ENCODE measurements at regions not wholly inside any gene's neighbourhood (a gene's known extent, or its start where the extent isn't known, plus 50 kb on each side); places are given as distances from the start of the nearest gene placed in this dataset.
A peak's percentile ranks its signal among the peaks of the same experiment; 100 is the strongest.

GRCh38 chr2:24439971-24440340 lies 51.1 kb upstream of the NCOA1 start:
- no peaks in the 10 kb centered on the region for H3K9me3 Mint-ChIP-seq
- Histone ChIP-seq H3K4me3 (ENCODE audit: low read depth, low read length) (no peak overlapping the region), H3K36me3 (ENCODE audit: control insufficient read depth, insufficient read depth, low read length) (no peaks in the 10 kb centered on the region), H3K4me1 (ENCODE audit: control insufficient read depth, insufficient read depth, low read length, poor library complexity, severe bottlenecking) (no peaks in the 10 kb centered on the region), H3K27ac (ENCODE audit: insufficient read depth, low read length, poor library complexity, severe bottlenecking) (no peak overlapping the region), H3K9me3 (ENCODE audit: control insufficient read depth in 2 of 2, low read length in 2 of 2) (no peaks in the 10 kb centered on the region), H3K27me3 (ENCODE audit: control insufficient read depth, insufficient read depth, low read length) (no peaks in the 10 kb centered on the region)
- no peaks in the 10 kb centered on the region for H3K27me3 Mint-ChIP-seq
- no peak for DNase-seq
- peak overlapping the region in 1 of 3 donors; percentile 32 for H3K27ac Mint-ChIP-seq
- H3K36me3 Mint-ChIP-seq: no peaks in the 10 kb centered on the region
- no peak for ATAC-seq (ENCODE audit: low read depth in 2 of 2)
- no peaks in the 10 kb centered on the region for H3K4me1 Mint-ChIP-seq
- no peak overlapping the region for H3K4me3 Mint-ChIP-seq

- H3K27me3 ChIP-seq (ENCODE audit: control insufficient read depth, insufficient read depth, low read length): no peaks in the 10 kb centered on the region
- ATAC-seq (ENCODE audit: low read depth in 2 of 2): no peak
These were observed 51.6 kb upstream of the NCOA1 start for GRCh38 chr2:24439280-24439970.

GRCh38 chr2:24438106-24438505 lies 52.9 kb upstream of the NCOA1 start:
- Mint-ChIP-seq H3K4me1 (no peaks in the 10 kb centered on the region), H3K4me3 (no peak overlapping the region), H3K27me3 (peaks cover 4% of the 10 kb centered on the region), H3K36me3 (no peaks in the 10 kb centered on the region), H3K9me3 (no peaks in the 10 kb centered on the region), H3K27ac (no peak overlapping the region)
- no peaks in the 10 kb centered on the region for H3K4me1 ChIP-seq (ENCODE audit: control insufficient read depth, insufficient read depth, low read length, poor library complexity, severe bottlenecking)
- no peak for DNase-seq
- no peaks in the 10 kb centered on the region for H3K27me3 ChIP-seq (ENCODE audit: control insufficient read depth, insufficient read depth, low read length)
- no peaks in the 10 kb centered on the region for H3K9me3 ChIP-seq (ENCODE audit: control insufficient read depth in 2 of 2, low read length in 2 of 2)
- no peaks in the 10 kb centered on the region for H3K36me3 ChIP-seq (ENCODE audit: control insufficient read depth, insufficient read depth, low read length)
- ATAC-seq (ENCODE audit: low read depth in 2 of 2): no peak
- no peak overlapping the region for H3K4me3 ChIP-seq (ENCODE audit: low read depth, low read length)
- H3K27ac ChIP-seq (ENCODE audit: insufficient read depth, low read length, poor library complexity, severe bottlenecking): no peak overlapping the region

More at GRCh38 chr2:24439280-24439970, 51.6 kb upstream of the NCOA1 start:
- no peaks in the 10 kb centered on the region for H3K27me3 Mint-ChIP-seq
- Histone ChIP-seq H3K4me3 (ENCODE audit: low read depth, low read length) (no peak overlapping the region), H3K9me3 (ENCODE audit: control insufficient read depth in 2 of 2, low read length in 2 of 2) (no peaks in the 10 kb centered on the region), H3K27ac (ENCODE audit: insufficient read depth, low read length, poor library complexity, severe bottlenecking) (no peak overlapping the region), H3K36me3 (ENCODE audit: control insufficient read depth, insufficient read depth, low read length) (no peaks in the 10 kb centered on the region), H3K4me1 (ENCODE audit: control insufficient read depth, insufficient read depth, low read length, poor library complexity, severe bottlenecking) (no peaks in the 10 kb centered on the region)
- no peaks in the 10 kb centered on the region for H3K4me1 Mint-ChIP-seq
- peak overlapping the region in 1 of 4 donors; percentile 24 for H3K4me3 Mint-ChIP-seq
- no peaks in the 10 kb centered on the region for H3K36me3 Mint-ChIP-seq
- no peaks in the 10 kb centered on the region for H3K9me3 Mint-ChIP-seq
- DNase-seq: no peak
- no peak overlapping the region for H3K27ac Mint-ChIP-seq

GRCh38 chr2:24435391-24436316 lies 55.4 kb upstream of the NCOA1 start:
- Histone ChIP-seq H3K27ac (ENCODE audit: insufficient read depth, low read length, poor library complexity, severe bottlenecking) (no peak overlapping the region), H3K4me1 (ENCODE audit: control insufficient read depth, insufficient read depth, low read length, poor library complexity, severe bottlenecking) (no peaks in the 10 kb centered on the region), H3K36me3 (ENCODE audit: control insufficient read depth, insufficient read depth, low read length) (no peaks in the 10 kb centered on the region), H3K4me3 (ENCODE audit: low read depth, low read length) (no peak overlapping the region), H3K9me3 (ENCODE audit: control insufficient read depth in 2 of 2, low read length in 2 of 2) (no peaks in the 10 kb centered on the region), H3K27me3 (ENCODE audit: control insufficient read depth, insufficient read depth, low read length) (no peaks in the 10 kb centered on the region)
- H3K9me3 Mint-ChIP-seq: no peaks in the 10 kb centered on the region
- DNase-seq (no peak), ATAC-seq (ENCODE audit: low read depth in 2 of 2) (no peak)
- no peak overlapping the region for H3K27ac Mint-ChIP-seq
- no peaks in the 10 kb centered on the region for H3K36me3 Mint-ChIP-seq
- H3K4me3 Mint-ChIP-seq: no peak overlapping the region
- H3K4me1 Mint-ChIP-seq: no peaks in the 10 kb centered on the region
- H3K27me3 Mint-ChIP-seq: peaks cover 4% of the 10 kb centered on the region

- no peaks in the 10 kb centered on the region for H3K4me1 Mint-ChIP-seq
- no peaks in the 10 kb centered on the region for H3K27me3 ChIP-seq (ENCODE audit: control insufficient read depth, insufficient read depth, low read length)
- H3K4me3 ChIP-seq (ENCODE audit: low read depth, low read length): no peak overlapping the region
- no peaks in the 10 kb centered on the region for H3K9me3 ChIP-seq (ENCODE audit: control insufficient read depth in 2 of 2, low read length in 2 of 2)
- ATAC-seq (ENCODE audit: low read depth in 2 of 2): no peak
- no peaks in the 10 kb centered on the region for H3K4me1 ChIP-seq (ENCODE audit: control insufficient read depth, insufficient read depth, low read length, poor library complexity, severe bottlenecking)
- no peak overlapping the region for H3K27ac Mint-ChIP-seq
- H3K27me3 Mint-ChIP-seq: peaks cover 4% of the 10 kb centered on the region
- no peaks in the 10 kb centered on the region for H3K36me3 ChIP-seq (ENCODE audit: control insufficient read depth, insufficient read depth, low read length)
- H3K9me3 Mint-ChIP-seq: no peaks in the 10 kb centered on the region
- H3K27ac ChIP-seq (ENCODE audit: insufficient read depth, low read length, poor library complexity, severe bottlenecking): no peak overlapping the region
- DNase-seq: no peak
- no peak overlapping the region for H3K4me3 Mint-ChIP-seq
- no peaks in the 10 kb centered on the region for H3K36me3 Mint-ChIP-seq
These were observed 56.5 kb upstream of the NCOA1 start for GRCh38 chr2:24434541-24434940.

- no peak for ATAC-seq (ENCODE audit: low read depth in 2 of 2)
- no peak for DNase-seq
- H3K9me3 Mint-ChIP-seq: no peaks in the 10 kb centered on the region
These were observed 58.3 kb upstream of the NCOA1 start for GRCh38 chr2:24432735-24433134.

GRCh38 chr2:24432121-24432520 lies 58.9 kb upstream of the NCOA1 start:
- DNase-seq (no peak), ATAC-seq (ENCODE audit: low read depth in 2 of 2) (no peak)
- no peaks in the 10 kb centered on the region for H3K4me1 Mint-ChIP-seq
- Histone ChIP-seq H3K27me3 (ENCODE audit: control insufficient read depth, insufficient read depth, low read length) (no peaks in the 10 kb centered on the region), H3K4me1 (ENCODE audit: control insufficient read depth, insufficient read depth, low read length, poor library complexity, severe bottlenecking) (no peaks in the 10 kb centered on the region), H3K4me3 (ENCODE audit: low read depth, low read length) (no peak overlapping the region), H3K36me3 (ENCODE audit: control insufficient read depth, insufficient read depth, low read length) (no peaks in the 10 kb centered on the region), H3K27ac (ENCODE audit: insufficient read depth, low read length, poor library complexity, severe bottlenecking) (no peak overlapping the region), H3K9me3 (ENCODE audit: control insufficient read depth in 2 of 2, low read length in 2 of 2) (no peaks in the 10 kb centered on the region)
- no peaks in the 10 kb centered on the region for H3K36me3 Mint-ChIP-seq
- no peaks in the 10 kb centered on the region for H3K9me3 Mint-ChIP-seq
- peaks cover 9% of the 10 kb centered on the region for H3K27me3 Mint-ChIP-seq
- H3K4me3 Mint-ChIP-seq: no peak overlapping the region
- no peak overlapping the region for H3K27ac Mint-ChIP-seq

More at GRCh38 chr2:24432735-24433134, 58.3 kb upstream of the NCOA1 start:
- H3K27me3 ChIP-seq (ENCODE audit: control insufficient read depth, insufficient read depth, low read length): no peaks in the 10 kb centered on the region
- Mint-ChIP-seq H3K27ac (no peak overlapping the region), H3K36me3 (no peaks in the 10 kb centered on the region), H3K4me3 (no peak overlapping the region), H3K27me3 (peaks cover 7% of the 10 kb centered on the region), H3K4me1 (no peaks in the 10 kb centered on the region)
- H3K4me1 ChIP-seq (ENCODE audit: control insufficient read depth, insufficient read depth, low read length, poor library complexity, severe bottlenecking): no peaks in the 10 kb centered on the region
- no peak overlapping the region for H3K27ac ChIP-seq (ENCODE audit: insufficient read depth, low read length, poor library complexity, severe bottlenecking)
- no peaks in the 10 kb centered on the region for H3K9me3 ChIP-seq (ENCODE audit: control insufficient read depth in 2 of 2, low read length in 2 of 2)
- no peak overlapping the region for H3K4me3 ChIP-seq (ENCODE audit: low read depth, low read length)
- no peaks in the 10 kb centered on the region for H3K36me3 ChIP-seq (ENCODE audit: control insufficient read depth, insufficient read depth, low read length)
